Astrocyte (in vitro differentiated cells and primary cell): ENCODE measurements at regions not wholly inside any gene's neighbourhood (a gene's known extent, or its start where the extent isn't known, plus 50 kb on each side); places are given as distances from the start of the nearest gene placed in this dataset.

Experiments used
- DNase-seq: peaks from one replicate; pipeline ENCODE4 v3.0.0-alpha.2; 2010; ENCODE audit warnings: low read depth
- FAIRE-seq: peaks from 2 replicates; lab custom pipeline; 2011; peaks lifted over from hg19 to GRCh38; lab: Jason Lieb, UNC
- H2AFZ ChIP-seq: 2 replicates; pipeline ENCODE4 v1.6.0; 2012; ENCODE audit warnings: low read depth, low read length, inconsistent platforms
- H3K27ac ChIP-seq: 2 replicates; pipeline ENCODE4 v1.5.1; 2011; ENCODE audit warnings: low read depth, low read length, inconsistent platforms
- H3K27me3 ChIP-seq: 2 replicates; pipeline ENCODE4 v1.6.0; 2011; ENCODE audit warnings: low read length, inconsistent platforms; ENCODE audit not compliant: insufficient read depth
- H3K36me3 ChIP-seq: 2 replicates; pipeline ENCODE4 v1.5.1; 2011; ENCODE audit warnings: low read length, inconsistent platforms; ENCODE audit not compliant: insufficient read depth
- H3K4me1 ChIP-seq: 2 replicates; pipeline ENCODE4 v1.5.1; 2011; ENCODE audit warnings: low read length, inconsistent platforms; ENCODE audit not compliant: insufficient read depth
- H3K4me2 ChIP-seq: 2 replicates; pipeline ENCODE4 v1.6.0; 2012; ENCODE audit warnings: low read length, inconsistent platforms
- H3K4me3 ChIP-seq: 2 replicates; pipeline ENCODE4 v1.5.1; 2011; ENCODE audit warnings: low read depth, mild to moderate bottlenecking, low read length, inconsistent platforms; ENCODE audit not compliant: insufficient read depth
- H3K79me2 ChIP-seq: 2 replicates; pipeline ENCODE4 v1.6.0; 2012; ENCODE audit warnings: mild to moderate bottlenecking, low read length, inconsistent platforms; ENCODE audit not compliant: insufficient read depth
- H3K9ac ChIP-seq: 2 replicates; pipeline ENCODE4 v1.6.0; 2012; ENCODE audit warnings: mild to moderate bottlenecking, low read length, inconsistent platforms
- H3K9me3 ChIP-seq: 2 replicates; pipeline ENCODE4 v1.5.1; 2012; ENCODE audit warnings: low read depth, mild to moderate bottlenecking, low read length, inconsistent platforms; ENCODE audit not compliant: insufficient read depth
- H4K20me1 ChIP-seq: 2 replicates; pipeline ENCODE4 v1.6.0; 2012; ENCODE audit warnings: low read length, inconsistent platforms; ENCODE audit not compliant: insufficient read depth
- H3K27ac Mint-ChIP-seq: one replicate; pipeline ENCODE4 v1.8.0; 2021; ENCODE audit warnings: mild to moderate bottlenecking, mixed read lengths; ENCODE audit not compliant: unreplicated experiment
- H3K27me3 Mint-ChIP-seq: one replicate; pipeline ENCODE4 v1.8.0; 2021; ENCODE audit warnings: low read depth, mixed read lengths; ENCODE audit not compliant: unreplicated experiment
- H3K36me3 Mint-ChIP-seq: one replicate; pipeline ENCODE4 v1.8.0; 2021; ENCODE audit warnings: low read depth, mixed read lengths; ENCODE audit not compliant: unreplicated experiment
- H3K4me1 Mint-ChIP-seq: one replicate; pipeline ENCODE4 v1.8.0; 2021; ENCODE audit warnings: low read depth, mixed read lengths; ENCODE audit not compliant: unreplicated experiment
- H3K4me3 Mint-ChIP-seq: one replicate; pipeline ENCODE4 v1.8.0; 2021; ENCODE audit warnings: mild to moderate bottlenecking, moderate library complexity, mixed read lengths; ENCODE audit not compliant: unreplicated experiment
- H3K9me3 Mint-ChIP-seq: one replicate; pipeline ENCODE4 v1.8.0; 2021; ENCODE audit warnings: mild to moderate bottlenecking, mixed read lengths; ENCODE audit not compliant: unreplicated experiment
- EZH2 ChIP-seq: IDR thresholded peaks from 2 replicates; pipeline ENCODE4 v1.6.1; 2012; ENCODE audit warnings: mild to moderate bottlenecking, low read length, inconsistent platforms; ENCODE audit not compliant: insufficient read depth
- TF ChIP-seq, protein P1 (sequence below): IDR thresholded peaks from 2 replicates; pipeline ENCODE4 v1.5.1; 2011; ENCODE audit warnings: low read depth, mild to moderate bottlenecking, inconsistent platforms, low read length, moderate library complexity; ENCODE audit not compliant: insufficient read depth

DNA sequence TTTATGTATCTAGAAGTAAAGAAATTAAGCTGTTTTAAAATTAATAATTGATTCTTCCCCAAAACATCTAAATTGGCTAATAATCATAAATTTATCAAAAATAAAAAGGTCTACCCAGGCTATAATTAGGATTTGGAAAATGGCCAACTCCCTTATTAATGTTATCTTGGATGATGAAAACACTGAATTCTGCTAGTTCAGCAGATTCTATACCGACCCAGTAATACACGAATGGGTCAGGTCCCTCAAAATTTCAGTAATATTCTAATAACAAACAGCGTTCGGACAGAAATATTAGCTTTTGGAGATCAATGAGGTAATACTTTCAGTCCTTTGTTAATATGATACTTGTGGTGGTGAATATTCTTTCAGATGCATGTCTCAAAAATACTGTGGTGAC is 360.7 kb upstream of the MGMT start:
- Histone ChIP-seq H4K20me1 (no peaks in the 10 kb centered on the region), H3K9me3 (no peaks in the 10 kb centered on the region), H3K79me2 (no peaks in the 10 kb centered on the region), H3K27me3 (no peaks in the 10 kb centered on the region), H3K4me3 (no peak overlapping the region), H3K9ac (no peak overlapping the region), H3K36me3 (no peaks in the 10 kb centered on the region), H3K4me2 (no peak overlapping the region), H3K27ac (no peak overlapping the region), H2AFZ (no peak overlapping the region), H3K4me1 (no peaks in the 10 kb centered on the region)
- Mint-ChIP-seq H3K27me3 (peaks cover 29% of the 10 kb centered on the region), H3K9me3 (no peaks in the 10 kb centered on the region), H3K36me3 (peaks cover 3% of the 10 kb centered on the region), H3K4me3 (no peak overlapping the region), H3K27ac (no peak overlapping the region), H3K4me1 (peaks cover 9% of the 10 kb centered on the region)
- no peak for FAIRE-seq
- no peak for DNase-seq
- TF ChIP-seq EZH2: no peak
- TF ChIP-seq, protein P1, sequence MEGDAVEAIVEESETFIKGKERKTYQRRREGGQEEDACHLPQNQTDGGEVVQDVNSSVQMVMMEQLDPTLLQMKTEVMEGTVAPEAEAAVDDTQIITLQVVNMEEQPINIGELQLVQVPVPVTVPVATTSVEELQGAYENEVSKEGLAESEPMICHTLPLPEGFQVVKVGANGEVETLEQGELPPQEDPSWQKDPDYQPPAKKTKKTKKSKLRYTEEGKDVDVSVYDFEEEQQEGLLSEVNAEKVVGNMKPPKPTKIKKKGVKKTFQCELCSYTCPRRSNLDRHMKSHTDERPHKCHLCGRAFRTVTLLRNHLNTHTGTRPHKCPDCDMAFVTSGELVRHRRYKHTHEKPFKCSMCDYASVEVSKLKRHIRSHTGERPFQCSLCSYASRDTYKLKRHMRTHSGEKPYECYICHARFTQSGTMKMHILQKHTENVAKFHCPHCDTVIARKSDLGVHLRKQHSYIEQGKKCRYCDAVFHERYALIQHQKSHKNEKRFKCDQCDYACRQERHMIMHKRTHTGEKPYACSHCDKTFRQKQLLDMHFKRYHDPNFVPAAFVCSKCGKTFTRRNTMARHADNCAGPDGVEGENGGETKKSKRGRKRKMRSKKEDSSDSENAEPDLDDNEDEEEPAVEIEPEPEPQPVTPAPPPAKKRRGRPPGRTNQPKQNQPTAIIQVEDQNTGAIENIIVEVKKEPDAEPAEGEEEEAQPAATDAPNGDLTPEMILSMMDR: no peak

DNA sequence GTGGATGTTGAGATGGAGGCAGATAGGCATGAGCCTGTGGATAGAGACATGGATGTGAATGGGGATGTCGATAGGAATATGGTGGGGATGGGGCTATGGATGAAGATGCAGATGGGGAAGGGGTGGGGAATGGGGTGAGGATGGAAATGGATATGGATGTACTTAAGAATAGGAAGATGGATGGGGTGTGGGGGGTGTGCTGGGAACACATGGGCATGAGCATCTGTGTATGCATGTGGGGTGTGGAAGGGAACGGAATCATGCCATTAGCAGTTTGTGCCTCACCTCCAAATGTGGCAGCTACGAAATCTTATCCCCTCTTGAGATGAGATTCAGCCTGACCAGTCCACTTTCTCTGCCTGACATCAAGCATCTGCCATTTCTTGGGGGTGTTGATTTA is 359.5 kb upstream of the MGMT start:
- Mint-ChIP-seq H3K9me3 (no peaks in the 10 kb centered on the region), H3K4me3 (no peak overlapping the region), H3K4me1 (peaks cover 8% of the 10 kb centered on the region), H3K27ac (no peak overlapping the region), H3K36me3 (peaks cover 3% of the 10 kb centered on the region), H3K27me3 (peaks cover 31% of the 10 kb centered on the region)
- Histone ChIP-seq H3K9ac (no peak overlapping the region), H3K4me2 (no peak overlapping the region), H3K4me3 (no peak overlapping the region), H3K36me3 (no peaks in the 10 kb centered on the region), H3K27ac (no peak overlapping the region), H4K20me1 (no peaks in the 10 kb centered on the region), H3K27me3 (no peaks in the 10 kb centered on the region), H2AFZ (no peak overlapping the region), H3K79me2 (no peaks in the 10 kb centered on the region), H3K4me1 (no peaks in the 10 kb centered on the region), H3K9me3 (peaks cover 3% of the 10 kb centered on the region)
- TF ChIP-seq EZH2: no peak
- TF ChIP-seq, protein P1: no peak
- FAIRE-seq: no peak
- no peak for DNase-seq

DNA sequence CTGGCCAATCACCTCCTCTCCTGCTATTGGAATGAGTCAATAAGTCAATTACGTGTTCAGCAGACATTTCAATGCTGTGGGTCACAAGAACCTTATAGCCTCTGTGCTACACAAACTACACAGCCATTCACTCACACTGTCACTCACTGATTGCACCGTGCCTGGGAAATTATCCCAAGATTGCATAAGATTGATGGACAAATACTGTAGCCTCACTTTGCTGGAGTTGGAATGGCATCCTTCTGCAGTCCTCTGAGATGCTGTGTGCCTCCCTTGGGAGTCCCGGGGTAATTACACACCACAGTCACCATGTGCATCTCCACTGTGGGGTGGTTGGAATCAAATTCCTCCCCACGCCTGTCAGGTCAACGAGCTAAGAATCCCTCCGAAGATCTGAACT is 358.7 kb upstream of the MGMT start:
- Histone ChIP-seq H4K20me1 (no peaks in the 10 kb centered on the region), H3K36me3 (no peaks in the 10 kb centered on the region), H3K27ac (no peak overlapping the region), H3K4me3 (no peak overlapping the region), H3K27me3 (no peaks in the 10 kb centered on the region), H3K4me1 (no peaks in the 10 kb centered on the region), H3K9me3 (peaks cover 3% of the 10 kb centered on the region), H3K4me2 (no peak overlapping the region), H3K79me2 (no peaks in the 10 kb centered on the region), H2AFZ (no peak overlapping the region), H3K9ac (no peak overlapping the region)
- TF ChIP-seq, protein P1: no peak
- no peak for TF ChIP-seq EZH2
- Mint-ChIP-seq H3K36me3 (peaks cover 3% of the 10 kb centered on the region), H3K9me3 (no peaks in the 10 kb centered on the region), H3K4me1 (peaks cover 5% of the 10 kb centered on the region), H3K4me3 (no peak overlapping the region), H3K27me3 (peaks cover 34% of the 10 kb centered on the region), H3K27ac (no peak overlapping the region)
- DNase-seq: no peak
- no peak for FAIRE-seq
